ENCODE measurements at regions not wholly inside any gene's neighbourhood (a gene's known extent, or its start where the extent isn't known, plus 50 kb on each side); places are given as distances from the start of the nearest gene placed in this dataset.

DNA sequence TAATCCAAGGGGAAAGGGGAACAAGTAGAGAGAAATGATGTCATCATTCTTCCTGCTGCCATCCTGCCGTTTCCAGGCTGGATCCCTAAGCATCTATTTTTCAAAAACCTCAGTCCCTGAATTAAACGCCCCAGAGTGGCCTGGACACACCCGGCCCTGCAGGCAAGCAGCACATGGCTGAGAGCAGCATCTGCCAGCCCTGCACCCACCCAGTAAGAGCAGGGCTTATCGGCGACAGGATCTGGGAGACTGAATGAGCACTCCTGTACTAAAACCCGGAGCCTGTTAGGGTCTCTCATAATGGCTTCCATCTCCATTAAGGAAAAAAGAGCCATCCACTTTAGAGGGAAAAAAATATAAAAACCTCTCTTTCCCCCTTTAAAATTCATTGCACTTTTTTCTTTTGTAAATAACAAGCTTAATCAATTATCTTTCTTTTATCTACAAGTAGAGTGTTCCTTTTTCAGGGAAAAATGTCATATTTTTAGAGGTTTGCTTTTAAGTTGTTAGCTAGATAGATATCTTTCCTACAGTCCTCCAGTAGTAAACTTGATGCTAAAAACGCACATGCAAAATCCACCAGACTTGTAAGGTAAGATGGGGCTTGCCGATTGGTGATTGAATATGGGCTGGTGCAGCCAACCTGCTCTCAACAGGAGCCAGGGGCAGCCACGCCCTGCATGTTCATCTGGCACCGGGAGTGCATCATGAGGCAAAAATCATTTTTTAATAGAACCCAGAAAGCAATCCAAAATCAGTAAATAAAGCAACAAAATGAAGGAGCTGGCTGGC is 457.8 kb downstream of the EIPR1 start:
- TF ChIP-seq, protein P1, sequence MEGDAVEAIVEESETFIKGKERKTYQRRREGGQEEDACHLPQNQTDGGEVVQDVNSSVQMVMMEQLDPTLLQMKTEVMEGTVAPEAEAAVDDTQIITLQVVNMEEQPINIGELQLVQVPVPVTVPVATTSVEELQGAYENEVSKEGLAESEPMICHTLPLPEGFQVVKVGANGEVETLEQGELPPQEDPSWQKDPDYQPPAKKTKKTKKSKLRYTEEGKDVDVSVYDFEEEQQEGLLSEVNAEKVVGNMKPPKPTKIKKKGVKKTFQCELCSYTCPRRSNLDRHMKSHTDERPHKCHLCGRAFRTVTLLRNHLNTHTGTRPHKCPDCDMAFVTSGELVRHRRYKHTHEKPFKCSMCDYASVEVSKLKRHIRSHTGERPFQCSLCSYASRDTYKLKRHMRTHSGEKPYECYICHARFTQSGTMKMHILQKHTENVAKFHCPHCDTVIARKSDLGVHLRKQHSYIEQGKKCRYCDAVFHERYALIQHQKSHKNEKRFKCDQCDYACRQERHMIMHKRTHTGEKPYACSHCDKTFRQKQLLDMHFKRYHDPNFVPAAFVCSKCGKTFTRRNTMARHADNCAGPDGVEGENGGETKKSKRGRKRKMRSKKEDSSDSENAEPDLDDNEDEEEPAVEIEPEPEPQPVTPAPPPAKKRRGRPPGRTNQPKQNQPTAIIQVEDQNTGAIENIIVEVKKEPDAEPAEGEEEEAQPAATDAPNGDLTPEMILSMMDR (conservative IDR thresholded peaks at IDR 0.05 in 1 of 2, IDR thresholded peaks at IDR 0.05 in 1 of 2; ENCODE audit: extremely low read depth in 1 of 2, insufficient read depth in 1 of 2, low read depth in 1 of 2, low read length in 2 of 2), result no peak
- TF ChIP-seq EZH2 (IDR thresholded peaks at IDR 0.05; ENCODE audit: borderline replicate concordance, low read length), result no peak

Measured in mammary epithelial cell (primary cell).